Brain microvascular endothelial cell (primary cell): ENCODE measurements at regions not wholly inside any gene's neighbourhood (a gene's known extent, or its start where the extent isn't known, plus 50 kb on each side); places are given as distances from the start of the nearest gene placed in this dataset.

ENCODE experiments used
- DNase-seq: peaks from one replicate; pipeline ENCODE4 v3.0.0-alpha.2; 2020
- H3K27ac ChIP-seq: fragments of 250-450 bp; sonication (Bioruptor Pico); 2 replicates; pipeline ENCODE4 v1.5.1; 2020; ENCODE audit warnings: mild to moderate bottlenecking, moderate library complexity
- H3K27me3 ChIP-seq: fragments of 250-450 bp; sonication (Bioruptor Pico); replicated peaks from 2 replicates; pipeline ENCODE4 v1.5.1; 2020; ENCODE audit warnings: mild to moderate bottlenecking
- H3K36me3 ChIP-seq: fragments of 250-450 bp; sonication (Bioruptor Pico); replicated peaks from 2 replicates; pipeline ENCODE4 v1.5.1; 2020; ENCODE audit warnings: mild to moderate bottlenecking
- H3K4me3 ChIP-seq: 2 replicates; pipeline ENCODE4 v1.5.1; 2011; ENCODE audit warnings: low read depth, mild to moderate bottlenecking, control low read depth, low read length, moderate library complexity
- CTCF ChIP-seq: IDR thresholded peaks from 2 replicates; pipeline ENCODE4 v1.5.1; 2011; ENCODE audit warnings: low read depth, mild to moderate bottlenecking, moderate library complexity, low read length, control low read depth, inconsistent platforms; ENCODE audit errors: missing control alignments
- in situ Hi-C: cut with HindIII; loops from 2 replicates; pipeline ENCODE4 v1.10.0; 2017; ENCODE audit warnings: low sequenced_read_pairs, low pct_ligation_motif_present

- H3K36me3 ChIP-seq, result no peaks in the 10 kb centered on the region
- H3K27me3 ChIP-seq, result no peaks in the 10 kb centered on the region
- DNase-seq, result no peak
- TF ChIP-seq CTCF, result no peak
- no peak overlapping the region for H3K27ac ChIP-seq
- H3K4me3 ChIP-seq, result no peak overlapping the region
- in situ Hi-C loops, result no loop called here
Observed at GRCh38 chrX:38862100-38862499, 60.8 kb downstream of the MID1IP1 start.

GRCh38 chrX:38864165-38864564, 62.9 kb downstream of the MID1IP1 start:
- in situ Hi-C loops, result no loop called here
- Histone ChIP-seq H3K4me3 (no peak overlapping the region), H3K27me3 (no peaks in the 10 kb centered on the region), H3K36me3 (no peaks in the 10 kb centered on the region), H3K27ac (no peak overlapping the region)
- no peak for DNase-seq
- no peak for TF ChIP-seq CTCF

- Histone ChIP-seq H3K27me3 (no peaks in the 10 kb centered on the region), H3K4me3 (no peak overlapping the region), H3K27ac (peak overlapping the region; percentile 51), H3K36me3 (no peaks in the 10 kb centered on the region)
- DNase-seq, result no peak
- TF ChIP-seq CTCF, result no peak
- in situ Hi-C loops, result no loop called here
Observed at GRCh38 chrX:38868321-38868720, 67.1 kb downstream of the MID1IP1 start.

GRCh38 chrX:38868941-38869401, 67.7 kb downstream of the MID1IP1 start:
- in situ Hi-C loops, result no loop called here
- no peak for TF ChIP-seq CTCF
- no peak overlapping the region for H3K4me3 ChIP-seq
- H3K27ac ChIP-seq, result peak overlapping the region; percentile 51
- DNase-seq, result peak; percentile 75
- H3K36me3 ChIP-seq, result no peaks in the 10 kb centered on the region
- no peaks in the 10 kb centered on the region for H3K27me3 ChIP-seq

GRCh38 chrX:38870361-38870895, 69.2 kb downstream of the MID1IP1 start:
- Histone ChIP-seq H3K4me3 (no peak overlapping the region), H3K27me3 (no peaks in the 10 kb centered on the region), H3K27ac (no peak overlapping the region), H3K36me3 (no peaks in the 10 kb centered on the region)
- TF ChIP-seq CTCF, result no peak
- DNase-seq, result no peak
- in situ Hi-C loops, result no loop called here
